ENCODE measurements at regions not wholly inside any gene's neighbourhood (a gene's known extent, or its start where the extent isn't known, plus 50 kb on each side); places are given as distances from the start of the nearest gene placed in this dataset.
"Not testable (repeated sequence)": the region's sequence is repeated elsewhere in the genome, so short reads cannot be mapped to it uniquely, and the experiment has no call there.

DNA sequence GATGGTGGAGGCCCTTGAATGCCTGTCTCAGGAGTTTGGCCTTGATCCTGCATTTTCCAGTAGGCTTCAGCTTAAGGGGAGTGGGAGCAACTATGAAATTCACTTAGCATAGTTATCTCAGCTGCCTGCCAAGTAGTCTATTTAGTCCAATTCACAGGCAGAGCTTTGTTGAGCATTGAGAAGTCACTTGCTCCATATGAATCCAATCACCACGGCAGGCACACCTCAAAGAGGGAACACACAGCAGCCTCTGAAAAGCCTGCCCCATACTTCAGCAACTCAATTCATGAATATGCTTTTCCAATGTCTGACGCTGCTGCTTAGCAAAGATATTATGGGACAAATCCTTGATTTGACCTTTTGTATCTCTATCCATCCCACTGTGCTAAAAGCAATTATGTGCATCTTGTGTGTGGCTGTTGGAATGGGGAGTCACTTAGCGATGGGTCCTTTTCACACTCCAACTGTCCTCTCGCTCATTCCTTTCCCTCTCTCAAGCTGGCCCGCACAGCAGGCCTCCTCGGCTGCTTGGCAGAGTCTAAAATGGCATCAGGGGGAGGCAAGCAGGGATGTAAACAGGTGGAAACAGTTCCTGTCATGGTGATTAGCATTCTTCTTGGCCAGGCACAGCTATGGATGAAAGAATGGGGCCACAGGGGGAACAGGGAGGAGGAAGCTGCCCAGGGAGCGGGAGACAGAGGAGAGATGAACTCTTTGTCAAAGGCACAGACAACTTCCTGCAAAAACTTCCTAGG is 56.0 kb upstream of the LRPPRC start:
- no peak overlapping the region for H3K9ac ChIP-seq (ENCODE audit: low read length)
- no peaks in the 10 kb centered on the region for H4K20me1 ChIP-seq (ENCODE audit: insufficient read depth, low read depth, low read length)
- H2AFZ ChIP-seq (ENCODE audit: low read length): no peak overlapping the region
- no peaks in the 10 kb centered on the region for H3K79me2 ChIP-seq (ENCODE audit: low read length)
- no peak for DNase-seq
- no peak overlapping the region for H3K4me2 ChIP-seq (ENCODE audit: low read depth, low read length, poor library complexity, severe bottlenecking)
- no peaks in the 10 kb centered on the region for H3K9me3 ChIP-seq (ENCODE audit: low read length)
- H3K4me1 ChIP-seq (ENCODE audit: low read length): no peaks in the 10 kb centered on the region
- H3K9me2 ChIP-seq (replicated peaks; ENCODE audit: insufficient read depth, low read length): no peaks in the 10 kb centered on the region
- no peaks in the 10 kb centered on the region for H3K36me3 ChIP-seq (ENCODE audit: insufficient read depth, low read length)
- 0 out of 2 replicates have a peak, but pooled peaks cover 4% of the 10 kb centered on the region for H3K27me3 ChIP-seq (ENCODE audit: low read length)
- H3K27ac ChIP-seq (ENCODE audit: low read length): no peak overlapping the region
- H3K4me3 ChIP-seq (ENCODE audit: low read length): no peak overlapping the region

- H3K27me3 ChIP-seq (ENCODE audit: low read length): no peaks in the 10 kb centered on the region
- H3K79me2 ChIP-seq (ENCODE audit: low read length): no peaks in the 10 kb centered on the region
- H3K4me1 ChIP-seq (ENCODE audit: low read length): no peaks in the 10 kb centered on the region
- no peaks in the 10 kb centered on the region for H4K20me1 ChIP-seq (ENCODE audit: insufficient read depth, low read depth, low read length)
- no peak overlapping the region for H2AFZ ChIP-seq (ENCODE audit: low read length)
- no peak overlapping the region for H3K4me3 ChIP-seq (ENCODE audit: low read length)
- H3K27ac ChIP-seq (ENCODE audit: low read length): no peak overlapping the region
- H3K9me3 ChIP-seq (ENCODE audit: low read length): no peaks in the 10 kb centered on the region
- H3K4me2 ChIP-seq (ENCODE audit: low read depth, low read length, poor library complexity, severe bottlenecking): no peak overlapping the region
- no peak for DNase-seq
- no peaks in the 10 kb centered on the region for H3K36me3 ChIP-seq (ENCODE audit: insufficient read depth, low read length)
- H3K9ac ChIP-seq (ENCODE audit: low read length): no peak overlapping the region
- H3K9me2 ChIP-seq (replicated peaks; ENCODE audit: insufficient read depth, low read length): no peaks in the 10 kb centered on the region
Measured at GRCh38 chr2:44052584-44052983, 56.8 kb upstream of the LRPPRC start.

GRCh38 chr2:44053052-44053451 is 57.3 kb upstream of the LRPPRC start:
- H3K4me2 ChIP-seq (ENCODE audit: low read depth, low read length, poor library complexity, severe bottlenecking): no peak overlapping the region
- H3K27ac ChIP-seq (ENCODE audit: low read length): no peak overlapping the region
- no peak overlapping the region for H2AFZ ChIP-seq (ENCODE audit: low read length)

GRCh38 chr2:44053456-44053855 is 57.7 kb upstream of the LRPPRC start:
- Histone ChIP-seq H3K9me3 (ENCODE audit: low read length) (no peaks in the 10 kb centered on the region), H3K4me3 (ENCODE audit: low read length) (no peak overlapping the region), H3K27ac (ENCODE audit: low read length) (no peak overlapping the region), H3K9me2 (replicated peaks; ENCODE audit: insufficient read depth, low read length) (no peaks in the 10 kb centered on the region), H3K79me2 (ENCODE audit: low read length) (no peaks in the 10 kb centered on the region), H3K36me3 (ENCODE audit: insufficient read depth, low read length) (no peaks in the 10 kb centered on the region), H2AFZ (ENCODE audit: low read length) (no peak overlapping the region), H3K4me2 (ENCODE audit: low read depth, low read length, poor library complexity, severe bottlenecking) (no peak overlapping the region), H4K20me1 (ENCODE audit: insufficient read depth, low read depth, low read length) (no peaks in the 10 kb centered on the region), H3K27me3 (ENCODE audit: low read length) (no peaks in the 10 kb centered on the region), H3K9ac (ENCODE audit: low read length) (no peak overlapping the region), H3K4me1 (ENCODE audit: low read length) (no peaks in the 10 kb centered on the region)
- DNase-seq: peak; percentile 19

More at GRCh38 chr2:44053052-44053451, 57.3 kb upstream of the LRPPRC start:
- H3K36me3 ChIP-seq (ENCODE audit: insufficient read depth, low read length): no peaks in the 10 kb centered on the region
- H3K4me3 ChIP-seq (ENCODE audit: low read length): no peak overlapping the region
- no peaks in the 10 kb centered on the region for H4K20me1 ChIP-seq (ENCODE audit: insufficient read depth, low read depth, low read length)
- H3K9me2 ChIP-seq (replicated peaks; ENCODE audit: insufficient read depth, low read length): no peaks in the 10 kb centered on the region
- no peaks in the 10 kb centered on the region for H3K4me1 ChIP-seq (ENCODE audit: low read length)
- H3K27me3 ChIP-seq (ENCODE audit: low read length): no peaks in the 10 kb centered on the region
- no peak overlapping the region for H3K9ac ChIP-seq (ENCODE audit: low read length)
- DNase-seq: no peak
- H3K79me2 ChIP-seq (ENCODE audit: low read length): no peaks in the 10 kb centered on the region
- no peaks in the 10 kb centered on the region for H3K9me3 ChIP-seq (ENCODE audit: low read length)

GRCh38 chr2:44055229-44055628 is 59.4 kb upstream of the LRPPRC start:
- H4K20me1 ChIP-seq (ENCODE audit: insufficient read depth, low read depth, low read length): no peaks in the 10 kb centered on the region
- no peaks in the 10 kb centered on the region for H3K9me3 ChIP-seq (ENCODE audit: low read length)
- H3K36me3 ChIP-seq (ENCODE audit: insufficient read depth, low read length): no peaks in the 10 kb centered on the region
- H3K4me2 ChIP-seq (ENCODE audit: low read depth, low read length, poor library complexity, severe bottlenecking): no peak overlapping the region
- H3K4me3 ChIP-seq (ENCODE audit: low read length): no peak overlapping the region
- no peaks in the 10 kb centered on the region; the same call in 1 of the 2 replicates for H3K4me1 ChIP-seq (ENCODE audit: low read length)
- DNase-seq: peak; percentile 23
- H2AFZ ChIP-seq (ENCODE audit: low read length): no peak overlapping the region
- H3K79me2 ChIP-seq (ENCODE audit: low read length): no peaks in the 10 kb centered on the region
- H3K27me3 ChIP-seq (ENCODE audit: low read length): no peaks in the 10 kb centered on the region
- H3K27ac ChIP-seq (ENCODE audit: low read length): no peak overlapping the region
- no peaks in the 10 kb centered on the region for H3K9me2 ChIP-seq (replicated peaks; ENCODE audit: insufficient read depth, low read length)
- H3K9ac ChIP-seq (ENCODE audit: low read length): no peak overlapping the region

DNA sequence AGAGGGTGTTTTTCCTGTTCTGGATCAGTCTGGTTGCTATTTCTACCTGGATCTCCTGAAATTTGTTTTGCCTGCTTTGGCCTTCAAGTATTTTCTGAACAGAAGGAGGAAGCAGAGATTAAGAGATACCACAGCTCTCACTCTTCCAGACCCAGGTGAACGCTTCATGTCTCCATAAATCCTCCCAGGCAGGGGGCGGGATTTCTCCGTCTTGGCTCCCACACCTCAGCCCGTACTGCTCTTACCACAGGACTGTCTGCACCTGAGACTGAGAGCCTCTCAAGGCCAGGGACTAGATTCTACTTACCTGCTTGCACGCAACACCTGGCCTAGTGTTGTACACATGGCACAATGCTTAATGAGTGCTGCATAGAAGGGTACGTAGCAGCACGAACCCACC is 59.9 kb upstream of the LRPPRC start:
- Histone ChIP-seq H3K9me3 (ENCODE audit: low read length) (no peaks in the 10 kb centered on the region), H3K9me2 (replicated peaks; ENCODE audit: insufficient read depth, low read length) (no peaks in the 10 kb centered on the region), H4K20me1 (ENCODE audit: insufficient read depth, low read depth, low read length) (no peaks in the 10 kb centered on the region), H3K4me2 (ENCODE audit: low read depth, low read length, poor library complexity, severe bottlenecking) (no peak overlapping the region), H3K27me3 (ENCODE audit: low read length) (no peaks in the 10 kb centered on the region), H3K27ac (ENCODE audit: low read length) (no peak overlapping the region), H3K9ac (ENCODE audit: low read length) (no peak overlapping the region), H3K4me3 (ENCODE audit: low read length) (no peak overlapping the region), H3K79me2 (ENCODE audit: low read length) (no peaks in the 10 kb centered on the region), H2AFZ (ENCODE audit: low read length) (no peak overlapping the region), H3K4me1 (ENCODE audit: low read length) (no peaks in the 10 kb centered on the region; the same call in 1 of the 2 replicates), H3K36me3 (ENCODE audit: insufficient read depth, low read length) (no peaks in the 10 kb centered on the region)
- DNase-seq: no peak

GRCh38 chr2:44056947-44057346 is 61.2 kb upstream of the LRPPRC start:
- no peak for DNase-seq
- H3K36me3 ChIP-seq (ENCODE audit: insufficient read depth, low read length): no peaks in the 10 kb centered on the region
- H3K27ac ChIP-seq (ENCODE audit: low read length): no peak overlapping the region
- no peak overlapping the region for H3K4me2 ChIP-seq (ENCODE audit: low read depth, low read length, poor library complexity, severe bottlenecking)
- no peaks in the 10 kb centered on the region for H3K79me2 ChIP-seq (ENCODE audit: low read length)
- H3K4me3 ChIP-seq (ENCODE audit: low read length): no peak overlapping the region
- H4K20me1 ChIP-seq (ENCODE audit: insufficient read depth, low read depth, low read length): no peaks in the 10 kb centered on the region
- no peaks in the 10 kb centered on the region for H3K9me2 ChIP-seq (replicated peaks; ENCODE audit: insufficient read depth, low read length)
- no peaks in the 10 kb centered on the region for H3K9me3 ChIP-seq (ENCODE audit: low read length)
- H3K9ac ChIP-seq (ENCODE audit: low read length): no peak overlapping the region
- H3K4me1 ChIP-seq (ENCODE audit: low read length): no peaks in the 10 kb centered on the region; the same call in 1 of the 2 replicates
- no peak overlapping the region for H2AFZ ChIP-seq (ENCODE audit: low read length)
- no peaks in the 10 kb centered on the region for H3K27me3 ChIP-seq (ENCODE audit: low read length)

GRCh38 chr2:44060286-44060685 is 64.5 kb upstream of the LRPPRC start:
- not testable (repeated sequence) for H3K79me2 ChIP-seq (ENCODE audit: low read length); H2AFZ ChIP-seq (ENCODE audit: low read length); H3K27ac ChIP-seq (ENCODE audit: low read length); H4K20me1 ChIP-seq (ENCODE audit: insufficient read depth, low read depth, low read length); H3K9me3 ChIP-seq (ENCODE audit: low read length); H3K9me2 ChIP-seq (replicated peaks; ENCODE audit: insufficient read depth, low read length); H3K27me3 ChIP-seq (ENCODE audit: low read length); H3K36me3 ChIP-seq (ENCODE audit: insufficient read depth, low read length); H3K4me2 ChIP-seq (ENCODE audit: low read depth, low read length, poor library complexity, severe bottlenecking); H3K4me1 ChIP-seq (ENCODE audit: low read length); DNase-seq; H3K4me3 ChIP-seq (ENCODE audit: low read length); H3K9ac ChIP-seq (ENCODE audit: low read length)
